Left kidney (tissue), 1 donor: ENCODE measurements at regions not wholly inside any gene's neighbourhood (a gene's known extent, or its start where the extent isn't known, plus 50 kb on each side); places are given as distances from the start of the nearest gene placed in this dataset.

Experiments
- DNase-seq: peaks from one replicate; pipeline ENCODE4 v3.0.0-alpha.2; 2013

DNA sequence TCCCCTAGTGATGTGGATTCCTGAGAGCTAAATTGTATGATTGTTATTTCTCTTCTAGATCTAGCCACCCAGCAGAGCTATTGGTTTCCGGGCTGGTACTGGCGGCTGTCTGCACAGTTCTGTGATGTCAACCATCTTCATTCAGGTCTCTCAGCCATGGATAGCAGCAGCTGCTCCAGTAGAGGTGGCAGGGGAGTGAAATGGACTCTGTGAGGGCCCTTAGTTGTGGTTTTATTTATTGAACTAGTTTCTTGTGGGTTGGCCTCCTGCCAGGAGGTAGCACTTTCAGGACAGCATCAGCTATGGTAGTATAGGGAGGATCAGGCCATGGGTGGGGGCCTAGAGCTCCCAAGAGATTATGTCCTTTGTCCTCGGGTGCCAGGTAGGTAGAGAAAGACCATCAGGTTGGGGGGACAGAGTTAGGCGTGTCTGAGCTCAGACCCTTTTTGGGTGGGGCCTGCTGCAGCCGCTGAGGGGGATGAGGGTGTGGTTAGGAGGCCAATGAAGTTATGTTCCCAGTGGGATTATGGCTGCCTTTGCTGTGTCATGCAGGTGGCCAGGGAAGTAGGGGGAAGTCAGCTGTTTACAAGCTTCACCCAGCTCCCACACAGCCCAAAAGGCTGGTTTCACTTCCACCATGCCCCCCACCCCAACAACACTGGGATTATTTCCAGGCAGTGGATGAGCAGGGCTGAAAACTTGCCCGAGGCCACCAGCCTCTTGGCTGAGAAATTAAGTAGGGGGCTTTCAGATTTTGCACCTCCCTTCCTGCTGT lies 55.1 kb upstream of the RGS4 start:
- no peak for DNase-seq

DNA sequence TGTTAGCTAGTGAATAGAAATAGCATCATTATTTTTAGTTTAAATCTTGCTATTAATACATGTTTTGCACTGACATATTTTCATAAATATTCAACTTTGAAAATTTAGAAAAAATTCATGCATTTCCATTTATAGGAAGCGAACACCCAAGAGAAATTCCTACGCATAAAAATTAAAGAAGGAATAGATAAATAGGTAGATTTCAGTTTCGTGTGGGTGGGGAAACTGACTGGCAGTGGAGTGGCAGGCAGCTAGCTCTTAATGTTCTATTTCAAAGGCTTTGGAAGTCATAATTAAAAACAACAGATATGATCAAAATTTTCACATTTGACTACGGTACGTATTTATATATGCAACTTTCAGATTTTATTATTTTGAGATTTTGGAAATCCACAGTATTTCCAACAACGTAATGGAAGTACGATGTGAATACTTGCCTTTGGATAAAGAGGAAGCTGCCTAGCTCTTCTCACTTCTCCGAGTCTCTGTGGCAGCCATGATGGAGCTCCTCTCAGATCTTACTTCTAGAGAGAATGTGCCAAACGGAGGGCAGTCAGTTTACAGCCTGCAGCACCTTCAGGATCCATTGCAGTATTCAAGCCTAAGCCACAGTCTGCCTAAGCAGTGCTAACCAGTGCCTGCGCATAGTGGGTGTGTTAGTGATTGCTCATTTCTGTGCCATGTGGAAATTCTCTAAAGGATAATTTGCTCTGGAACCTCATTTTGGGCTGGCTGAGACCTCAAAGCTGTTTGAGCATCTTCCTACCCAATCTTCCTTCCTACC lies 62.9 kb upstream of the RGS4 start:
- no peak for DNase-seq

DNA sequence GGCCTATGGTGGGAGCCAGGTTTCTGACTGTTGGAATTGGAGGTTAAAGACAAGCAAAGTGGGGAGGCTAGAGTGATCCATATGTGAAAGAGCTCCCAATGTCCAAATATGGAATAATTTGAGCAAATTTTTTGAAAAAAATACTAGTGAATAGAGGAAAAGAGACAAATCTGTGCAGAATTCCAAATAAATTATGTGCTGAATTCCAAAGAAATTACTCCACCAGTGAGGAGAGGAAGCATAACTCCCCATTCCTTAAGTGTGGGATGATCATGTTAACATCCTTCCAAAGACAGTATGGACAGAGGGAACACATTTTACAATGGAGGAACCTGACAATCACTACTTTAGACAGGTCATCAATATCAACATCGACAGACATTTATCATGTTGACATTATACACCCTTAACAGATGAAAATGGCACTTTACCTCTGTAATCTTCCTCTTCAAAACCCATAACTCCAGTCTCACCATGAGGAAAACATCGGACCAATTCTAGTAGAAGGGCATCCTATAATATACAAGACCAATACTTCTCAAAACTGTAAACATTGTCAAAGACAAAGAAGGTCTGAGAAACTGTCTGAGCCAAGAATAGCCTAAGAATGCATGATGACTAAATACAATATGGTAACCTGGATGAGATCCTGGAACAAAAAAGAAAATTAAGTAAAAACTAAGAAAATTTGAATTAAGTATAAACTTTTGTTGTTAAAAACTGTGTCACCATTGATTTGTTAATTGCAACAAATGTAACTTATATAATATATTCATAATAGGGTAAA lies 71.5 kb upstream of the RGS4 start:
- no peak for DNase-seq

DNA sequence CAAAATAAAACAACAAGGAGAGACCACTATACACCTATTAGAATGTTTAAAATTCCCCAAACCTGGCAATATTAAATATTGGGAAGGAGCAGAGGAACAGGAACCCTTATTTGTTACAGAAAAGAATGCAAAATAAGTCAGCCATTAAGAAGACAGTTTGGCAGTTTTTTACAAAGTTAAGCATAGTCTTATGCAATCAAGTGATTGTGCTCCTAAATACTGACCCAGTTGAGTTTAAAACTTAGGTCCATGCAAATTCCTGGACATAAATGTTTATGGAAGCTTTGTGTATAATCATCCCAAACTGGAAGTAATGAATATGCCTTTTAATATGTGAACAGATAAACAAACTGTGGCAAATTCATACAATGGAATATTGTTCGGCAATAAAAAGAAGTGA lies 72.9 kb upstream of the RGS4 start:
- DNase-seq = no peak

DNA sequence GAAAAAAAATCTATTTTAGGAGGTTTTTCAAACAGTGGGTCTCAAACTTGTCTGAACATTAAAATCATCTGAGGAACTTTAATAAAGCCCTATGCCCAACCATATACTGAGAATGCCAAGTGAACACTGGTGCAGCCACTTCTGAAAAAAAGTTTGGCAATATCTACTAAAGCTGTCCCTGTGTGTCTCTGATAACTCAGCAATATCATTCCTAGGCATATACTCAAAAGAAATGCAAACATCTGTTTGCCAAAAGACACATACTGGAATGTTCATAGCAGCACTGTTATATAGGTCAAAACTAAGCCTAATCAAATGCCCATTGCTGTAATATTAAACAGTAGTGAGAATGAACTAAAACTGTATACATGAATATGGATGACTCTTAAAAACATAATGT lies 74.2 kb upstream of the RGS4 start:
- DNase-seq = no peak

DNA sequence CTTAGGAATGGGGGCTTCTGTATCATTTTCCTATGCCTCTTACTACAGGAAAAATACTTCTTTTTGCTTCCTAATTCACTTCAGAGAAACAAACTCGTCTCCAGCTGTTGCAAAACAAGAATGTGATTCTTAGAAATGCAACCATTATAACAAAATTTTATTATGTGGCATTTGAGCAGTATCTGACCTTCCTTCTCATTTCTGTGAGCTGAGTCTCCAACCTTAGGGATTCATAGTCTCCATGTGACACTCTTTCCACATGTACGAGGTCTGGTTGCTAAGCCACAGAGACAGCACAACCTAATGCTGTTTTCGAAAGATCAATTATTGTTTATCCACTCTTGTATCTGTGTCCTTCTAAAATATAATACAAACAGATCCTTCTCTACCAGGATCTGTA lies 75.3 kb upstream of the RGS4 start:
- DNase-seq = no peak

DNA sequence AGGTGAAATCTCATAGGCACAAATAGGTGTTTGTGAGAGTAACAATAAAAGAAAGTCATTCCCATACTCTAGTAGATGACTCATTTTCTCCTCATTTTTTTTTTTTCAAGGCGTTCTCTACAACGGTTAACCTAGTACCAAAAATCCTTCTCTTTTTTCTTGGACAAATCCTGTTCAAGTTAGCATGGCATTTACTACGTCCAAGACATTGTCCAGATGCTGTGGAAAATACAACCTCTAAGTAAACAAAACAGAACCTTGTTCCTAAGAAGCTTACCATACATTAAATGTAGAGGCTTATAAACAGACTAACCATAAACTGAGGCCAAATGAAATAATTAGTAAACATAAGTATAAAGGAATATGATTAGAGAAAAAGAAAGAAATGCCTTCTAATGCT lies 76.2 kb upstream of the RGS4 start:
- no peak for DNase-seq

DNA sequence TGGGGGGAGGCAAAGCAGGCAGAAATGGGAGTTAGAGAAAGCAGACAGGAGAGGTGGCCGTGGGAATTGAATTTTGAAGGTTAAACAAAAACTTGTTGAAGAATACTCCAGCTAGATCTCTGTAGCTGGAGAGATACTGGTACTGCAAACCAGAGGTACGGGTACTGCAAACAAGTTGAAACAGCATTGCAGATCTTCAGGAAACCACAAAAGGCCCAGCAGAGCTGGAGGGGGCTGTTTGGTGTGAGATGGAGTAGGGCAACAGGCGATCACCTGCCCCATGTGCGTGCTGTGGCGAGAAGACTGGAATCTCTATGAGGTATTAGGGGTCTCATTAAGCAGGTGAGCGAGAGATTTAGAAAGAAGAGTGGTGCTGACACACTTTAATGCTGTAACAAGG lies 77.7 kb upstream of the RGS4 start:
- DNase-seq = no peak

DNA sequence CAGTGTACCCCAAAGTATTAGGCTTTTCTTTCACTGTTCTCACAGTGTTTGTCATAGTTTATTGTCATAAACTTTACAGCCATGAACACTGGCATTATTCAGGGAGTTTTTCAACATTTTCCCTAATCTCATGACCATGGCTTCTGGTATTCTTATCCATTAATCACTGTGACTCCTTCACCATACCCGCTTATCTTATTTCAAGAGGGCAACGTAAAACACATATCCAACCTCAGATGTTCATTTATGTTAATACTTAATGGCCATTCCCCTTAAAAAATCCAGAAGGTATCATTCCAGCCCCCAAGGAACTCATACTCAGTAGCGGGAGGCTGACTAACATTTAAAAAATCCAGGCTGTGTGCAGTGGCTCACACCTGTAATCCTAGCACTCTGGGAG lies 78.5 kb upstream of the RGS4 start:
- no peak for DNase-seq

DNA sequence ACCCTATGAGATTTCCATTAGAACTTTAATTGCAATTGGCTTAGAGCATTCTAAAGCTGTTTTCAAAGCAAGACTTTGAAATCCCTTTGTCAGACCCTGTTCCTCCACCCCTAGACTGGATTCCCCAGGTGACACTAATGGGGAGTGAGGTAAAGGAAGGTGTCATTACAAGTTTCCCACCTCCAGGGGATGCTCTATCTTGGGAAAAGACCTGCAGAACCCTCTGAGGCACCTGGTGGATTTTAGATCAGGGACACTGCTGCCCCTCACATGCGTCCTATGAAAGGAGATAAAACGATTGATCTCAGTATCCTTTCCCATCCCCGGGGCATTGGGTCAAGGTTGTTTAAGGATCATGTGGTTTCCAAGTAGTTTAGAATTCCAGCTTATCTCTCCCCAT lies 80.3 kb upstream of the RGS4 start:
- DNase-seq = no peak

DNA sequence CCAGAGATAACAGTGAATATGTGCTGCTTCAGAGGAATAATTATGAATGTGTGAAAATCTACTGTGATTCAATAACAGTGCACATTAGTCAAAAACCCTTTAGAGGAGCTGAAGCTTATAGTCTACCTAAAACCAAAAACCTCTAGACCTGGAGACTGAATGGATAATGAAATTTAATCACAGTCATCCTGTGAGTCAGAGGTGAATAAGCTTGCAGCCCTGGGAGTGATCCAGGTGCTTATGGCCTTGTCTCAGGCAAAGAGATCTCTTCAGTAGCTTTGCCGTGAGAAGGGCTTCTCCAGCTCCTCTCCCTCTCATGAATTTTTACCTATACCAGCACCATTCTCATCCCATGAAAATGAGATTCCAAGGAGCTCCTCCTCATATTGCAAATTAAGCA lies 81.3 kb upstream of the RGS4 start:
- DNase-seq = no peak

DNA sequence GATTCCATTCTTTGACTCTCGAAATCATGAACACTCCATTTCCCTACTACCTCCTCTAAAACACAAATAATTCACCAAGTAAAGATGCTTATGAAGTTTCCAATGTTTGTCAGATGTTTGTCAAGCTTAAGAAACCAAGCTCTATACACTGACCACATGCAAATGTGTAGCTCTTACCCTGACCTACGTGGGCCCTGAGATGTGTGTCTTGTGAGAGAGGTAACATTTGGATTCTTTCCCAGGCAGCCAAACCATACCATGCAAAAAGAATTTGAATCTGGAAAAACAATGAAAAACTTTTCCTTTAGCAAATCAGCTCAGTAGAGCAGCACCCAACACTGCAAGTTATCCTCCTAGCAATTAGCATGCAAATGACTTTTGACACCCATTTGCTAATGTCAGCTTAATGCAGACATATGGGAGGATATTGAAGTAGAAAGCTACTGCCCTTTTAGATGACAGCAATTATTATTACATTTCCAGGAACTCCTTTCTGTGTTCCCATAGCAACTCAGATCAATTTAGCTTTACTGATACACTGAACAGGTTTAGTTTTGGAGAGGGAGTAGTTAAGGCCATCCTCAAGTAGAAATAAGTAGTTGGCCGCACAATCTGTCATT lies 83.2 kb upstream of the RGS4 start:
- no peak for DNase-seq

DNA sequence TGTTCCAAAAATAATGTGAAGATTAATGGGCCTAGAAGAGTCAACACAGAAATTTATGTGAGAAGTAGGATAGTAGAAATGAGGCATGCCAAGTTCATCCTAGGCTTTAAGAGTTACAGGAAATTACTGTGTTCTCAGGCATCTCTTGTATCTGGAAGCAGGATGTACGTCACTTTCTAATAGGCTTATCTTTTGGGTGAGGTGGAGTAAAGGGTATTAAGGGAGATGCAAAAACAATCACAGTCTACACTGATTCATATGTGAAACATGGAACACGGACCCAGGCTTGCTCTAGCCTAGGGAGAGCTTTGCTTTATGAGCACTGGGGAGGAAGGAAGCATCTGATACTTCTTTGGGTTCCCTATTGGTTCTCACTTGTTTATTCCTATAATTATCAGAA lies 84.5 kb upstream of the RGS4 start:
- DNase-seq = no peak

DNA sequence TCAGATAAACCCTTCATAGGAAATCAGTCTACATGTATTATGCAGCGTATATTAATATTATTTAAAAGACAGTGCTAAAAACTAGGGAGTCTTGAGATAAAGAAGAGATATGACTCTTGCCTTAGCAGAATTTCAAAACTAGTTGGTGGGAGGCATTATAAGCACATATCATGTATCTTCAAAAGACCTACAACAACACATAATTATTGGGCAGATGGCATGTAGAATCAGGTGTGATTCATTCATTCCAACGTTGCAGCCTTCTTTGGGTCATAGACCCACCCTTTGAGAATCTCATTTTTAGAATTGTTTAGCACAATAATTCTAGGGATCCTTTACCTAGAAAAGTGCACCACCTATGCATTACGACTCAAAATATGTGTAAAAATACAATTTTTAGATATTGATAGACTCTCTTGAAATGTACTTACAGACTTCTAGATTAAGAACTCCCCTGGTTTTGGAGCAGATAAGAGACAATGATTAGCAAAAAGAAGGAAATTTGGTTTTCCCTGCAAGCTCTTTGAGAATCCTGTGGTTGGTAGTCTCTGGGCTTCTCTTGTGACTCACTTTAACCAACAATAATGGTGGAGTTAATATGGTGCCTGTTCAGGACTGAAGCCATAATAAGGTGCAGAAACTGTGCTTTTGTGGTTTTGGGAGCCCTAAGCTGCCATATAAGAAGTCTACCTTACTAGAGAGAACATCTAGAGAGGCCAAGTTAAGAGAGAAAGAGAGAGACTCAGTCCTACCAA lies 85.3 kb upstream of the RGS4 start:
- DNase-seq = no peak

DNA sequence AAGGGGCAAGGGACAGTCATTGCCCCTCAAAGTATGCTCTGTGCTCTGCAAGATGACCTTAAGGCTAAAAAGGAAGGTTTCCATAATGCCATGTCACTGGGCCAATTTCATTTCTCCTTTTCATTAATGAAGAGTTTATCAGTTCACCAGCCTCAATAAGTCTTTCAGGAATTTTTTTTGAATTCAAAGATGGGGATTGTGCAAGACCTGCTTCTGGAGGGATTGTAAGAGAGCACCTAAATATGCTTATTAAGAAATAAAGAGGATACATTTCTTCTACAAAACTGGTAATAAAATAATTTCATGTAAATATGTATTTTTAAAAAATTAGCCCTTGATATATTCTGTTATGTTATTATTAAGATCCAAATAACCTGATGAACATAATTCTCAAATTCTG lies 86.8 kb upstream of the RGS4 start:
- no peak for DNase-seq

DNA sequence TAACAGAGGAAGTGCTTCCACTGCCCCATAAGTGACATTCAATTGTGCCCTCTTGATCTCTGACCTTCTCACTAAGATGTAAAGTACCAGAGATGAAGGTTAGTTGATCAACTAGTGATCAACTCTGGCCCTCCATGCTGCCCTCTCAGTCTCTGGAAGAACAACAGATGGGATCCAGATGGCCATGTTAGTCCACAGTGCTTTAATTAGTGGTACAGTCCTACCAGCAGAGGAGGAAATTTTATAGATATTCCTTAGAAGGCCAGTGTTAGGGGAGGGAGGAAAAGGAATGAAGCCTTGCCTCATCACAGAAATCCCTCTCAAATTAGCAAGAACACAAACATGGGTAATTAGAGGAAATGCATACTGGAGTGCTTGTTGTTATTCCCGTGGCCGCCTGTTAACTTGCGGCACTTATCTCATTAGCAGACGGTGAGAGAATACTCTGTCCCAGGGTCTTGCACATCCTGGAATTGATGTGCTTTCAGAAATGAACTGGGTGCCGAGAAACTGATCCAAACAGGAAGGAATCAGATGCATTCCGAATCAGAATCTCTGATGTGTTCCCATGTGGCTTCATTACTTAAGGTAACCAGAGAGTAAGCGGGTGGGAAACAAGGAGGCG lies 91.1 kb upstream of the RGS4 start:
- no peak for DNase-seq

DNA sequence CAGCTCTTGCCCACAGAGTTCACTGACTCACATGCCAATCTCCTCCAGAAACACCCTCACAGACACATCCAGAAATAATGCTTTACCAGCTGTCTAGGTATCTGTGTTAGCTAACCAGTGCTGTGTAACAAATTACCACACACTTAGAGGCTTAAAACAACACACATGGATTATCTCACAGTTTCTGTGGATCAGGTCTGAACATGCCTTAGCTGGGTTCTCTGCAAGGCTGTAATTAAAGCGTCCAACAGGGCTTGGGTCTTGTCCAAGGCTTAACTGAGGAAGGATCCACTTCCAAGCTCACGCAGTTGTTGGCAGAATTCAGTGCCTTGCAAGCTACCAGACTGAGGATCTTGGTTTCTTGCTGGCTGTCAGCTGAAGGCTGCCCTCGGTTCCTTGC lies 92.5 kb upstream of the RGS4 start:
- no peak for DNase-seq

DNA sequence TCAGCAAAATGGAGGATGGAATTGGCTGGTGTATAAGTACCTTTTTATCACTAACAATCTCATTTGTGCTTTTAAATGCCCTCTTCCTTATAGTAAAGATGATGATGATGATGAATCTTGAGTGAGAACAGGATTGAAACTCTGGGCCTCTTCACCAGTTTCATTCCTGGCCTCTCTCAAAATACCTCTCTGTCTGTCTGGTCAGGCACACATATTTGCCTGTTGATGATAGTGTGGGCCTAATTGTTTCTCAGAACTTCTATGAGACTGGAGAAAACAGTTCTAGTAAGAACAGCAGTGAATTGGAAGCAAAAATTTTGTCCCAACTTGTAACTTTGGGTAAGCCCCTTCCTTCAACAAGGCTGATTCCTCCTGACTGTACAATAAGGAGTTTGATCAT lies 94.4 kb upstream of the RGS4 start:
- DNase-seq = no peak

DNA sequence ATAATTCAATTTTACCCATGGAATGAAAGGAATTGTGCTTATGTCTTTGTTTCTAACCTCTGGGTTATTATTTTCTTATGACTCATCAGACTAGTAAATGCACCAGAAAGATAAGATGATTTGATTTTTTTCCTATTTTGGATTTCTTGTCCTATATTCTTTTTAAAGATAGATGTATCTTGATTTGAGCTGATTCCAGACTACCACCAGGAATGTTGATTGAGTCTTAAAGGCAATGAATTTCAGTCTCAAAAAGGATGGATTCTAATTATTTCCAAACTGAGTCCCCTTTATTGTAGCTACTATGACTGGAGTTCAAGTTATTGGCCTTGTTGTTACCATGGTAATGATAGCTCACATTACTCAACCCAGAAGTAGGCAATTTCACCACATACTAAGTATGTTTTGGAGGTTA lies 95.8 kb upstream of the RGS4 start:
- no peak for DNase-seq

DNA sequence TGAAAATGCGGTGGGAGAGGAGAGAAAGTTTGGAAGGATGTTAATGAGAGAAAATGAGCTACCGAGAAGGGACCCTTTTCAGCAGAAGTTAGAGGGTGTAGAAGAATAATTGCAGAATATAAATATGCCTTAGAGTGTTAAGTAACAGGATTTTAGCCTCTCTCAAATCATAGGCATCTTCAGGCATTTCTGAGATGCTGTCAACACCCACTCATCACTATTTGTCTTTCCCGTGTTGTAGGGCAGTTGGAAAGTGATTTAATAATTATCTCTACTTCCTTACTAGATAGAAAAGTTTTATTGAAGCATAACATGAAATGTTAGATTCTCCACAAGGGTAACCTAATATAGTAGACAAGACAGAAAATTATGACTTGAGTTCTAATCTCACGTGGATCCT lies 96.4 kb upstream of the RGS4 start:
- DNase-seq = no peak

DNA sequence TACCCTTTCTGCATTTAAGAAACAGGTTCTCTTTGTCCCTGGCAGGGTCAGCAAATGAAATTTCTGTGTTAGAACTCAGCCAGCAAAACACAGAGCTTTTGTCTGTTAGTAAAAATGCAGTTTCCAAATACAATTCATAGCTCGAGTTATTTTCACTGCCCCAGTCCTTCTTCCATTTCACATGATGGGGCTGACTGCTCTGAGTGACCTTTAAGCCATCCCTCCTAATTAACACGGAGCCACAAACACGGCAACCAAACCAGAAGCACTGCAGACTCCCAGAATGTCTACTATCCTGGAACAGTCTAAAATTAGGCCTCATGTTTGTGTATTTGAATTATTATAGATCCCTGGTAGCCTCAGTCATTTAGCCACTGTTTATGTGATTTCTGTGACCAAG lies 99.1 kb upstream of the RGS4 start:
- DNase-seq = no peak
